ENCODE measurements at regions not wholly inside any gene's neighbourhood (a gene's known extent, or its start where the extent isn't known, plus 50 kb on each side); places are given as distances from the start of the nearest gene placed in this dataset.

GRCh38 chr12:11508699-11509098, 113.3 kb upstream of the PRB2 start:
- H3K4me3 Mint-ChIP-seq, result no peak overlapping the region
- H3K27me3 Mint-ChIP-seq (ENCODE audit: low read depth), result peaks cover 25% of the 10 kb centered on the region
- no peaks in the 10 kb centered on the region for H3K36me3 Mint-ChIP-seq (ENCODE audit: low read depth)
- H3K9me3 Mint-ChIP-seq, result no peaks in the 10 kb centered on the region
- no peaks in the 10 kb centered on the region for H3K4me1 Mint-ChIP-seq (ENCODE audit: low read depth)
- no peak overlapping the region for H3K27ac Mint-ChIP-seq

GRCh38 chr12:11509326-11509725, 114.0 kb upstream of the PRB2 start:
- Mint-ChIP-seq H3K4me1 (ENCODE audit: low read depth) (no peaks in the 10 kb centered on the region), H3K4me3 (no peak overlapping the region), H3K36me3 (ENCODE audit: low read depth) (no peaks in the 10 kb centered on the region), H3K27ac (no peak overlapping the region), H3K27me3 (ENCODE audit: low read depth) (peaks cover 27% of the 10 kb centered on the region), H3K9me3 (no peaks in the 10 kb centered on the region)

GRCh38 chr12:11510671-11511070, 115.3 kb upstream of the PRB2 start:
- Mint-ChIP-seq H3K36me3 (ENCODE audit: low read depth) (no peaks in the 10 kb centered on the region), H3K9me3 (no peaks in the 10 kb centered on the region), H3K27me3 (ENCODE audit: low read depth) (peaks cover 27% of the 10 kb centered on the region), H3K4me1 (ENCODE audit: low read depth) (no peaks in the 10 kb centered on the region), H3K27ac (no peak overlapping the region), H3K4me3 (no peak overlapping the region)

- Mint-ChIP-seq H3K27me3 (ENCODE audit: low read depth) (peaks cover 33% of the 10 kb centered on the region), H3K4me1 (ENCODE audit: low read depth) (no peaks in the 10 kb centered on the region)
Measured at GRCh38 chr12:11513288-11513687, 117.9 kb upstream of the PRB2 start.

GRCh38 chr12:11517080-11517479, 121.7 kb upstream of the PRB2 start:
- no peaks in the 10 kb centered on the region for H3K36me3 Mint-ChIP-seq (ENCODE audit: low read depth)
- H3K4me1 Mint-ChIP-seq (ENCODE audit: low read depth), result no peaks in the 10 kb centered on the region
- no peak overlapping the region for H3K27ac Mint-ChIP-seq
- H3K4me3 Mint-ChIP-seq, result no peak overlapping the region
- H3K9me3 Mint-ChIP-seq, result no peaks in the 10 kb centered on the region
- peaks cover 34% of the 10 kb centered on the region for H3K27me3 Mint-ChIP-seq (ENCODE audit: low read depth)

More at GRCh38 chr12:11513288-11513687, 117.9 kb upstream of the PRB2 start:
- no peak overlapping the region for H3K4me3 Mint-ChIP-seq
- H3K27ac Mint-ChIP-seq, result no peak overlapping the region
- H3K36me3 Mint-ChIP-seq (ENCODE audit: low read depth), result no peaks in the 10 kb centered on the region
- H3K9me3 Mint-ChIP-seq, result no peaks in the 10 kb centered on the region

GRCh38 chr12:11524446-11524845, 125.0 kb upstream of the ETV6 start:
- Mint-ChIP-seq H3K4me3 (no peak overlapping the region), H3K9me3 (no peaks in the 10 kb centered on the region), H3K27me3 (ENCODE audit: low read depth) (peaks cover 34% of the 10 kb centered on the region), H3K27ac (no peak overlapping the region), H3K36me3 (ENCODE audit: low read depth) (no peaks in the 10 kb centered on the region), H3K4me1 (ENCODE audit: low read depth) (no peaks in the 10 kb centered on the region)

GRCh38 chr12:11534064-11534463, 115.4 kb upstream of the ETV6 start:
- no peak overlapping the region for H3K4me3 Mint-ChIP-seq
- peaks cover 1% of the 10 kb centered on the region for H3K9me3 Mint-ChIP-seq
- H3K27ac Mint-ChIP-seq, result no peak overlapping the region
- H3K27me3 Mint-ChIP-seq (ENCODE audit: low read depth), result peaks cover 25% of the 10 kb centered on the region
- H3K36me3 Mint-ChIP-seq (ENCODE audit: low read depth), result no peaks in the 10 kb centered on the region
- H3K4me1 Mint-ChIP-seq (ENCODE audit: low read depth), result no peaks in the 10 kb centered on the region

GRCh38 chr12:11535127-11535526, 114.3 kb upstream of the ETV6 start:
- no peaks in the 10 kb centered on the region for H3K36me3 Mint-ChIP-seq (ENCODE audit: low read depth)
- no peaks in the 10 kb centered on the region for H3K4me1 Mint-ChIP-seq (ENCODE audit: low read depth)

GRCh38 chr12:11539156-11539555, 110.3 kb upstream of the ETV6 start:
- peaks cover 3% of the 10 kb centered on the region for H3K27me3 Mint-ChIP-seq (ENCODE audit: low read depth)
- no peaks in the 10 kb centered on the region for H3K36me3 Mint-ChIP-seq (ENCODE audit: low read depth)
- no peak overlapping the region for H3K27ac Mint-ChIP-seq
- H3K4me1 Mint-ChIP-seq (ENCODE audit: low read depth), result peaks cover 11% of the 10 kb centered on the region
- no peak overlapping the region for H3K4me3 Mint-ChIP-seq
- H3K9me3 Mint-ChIP-seq, result peaks cover 4% of the 10 kb centered on the region

More at GRCh38 chr12:11535127-11535526, 114.3 kb upstream of the ETV6 start:
- peaks cover 17% of the 10 kb centered on the region for H3K27me3 Mint-ChIP-seq (ENCODE audit: low read depth)
- no peak overlapping the region for H3K4me3 Mint-ChIP-seq
- H3K27ac Mint-ChIP-seq, result no peak overlapping the region
- peaks cover 4% of the 10 kb centered on the region for H3K9me3 Mint-ChIP-seq

GRCh38 chr12:11540156-11540555, 109.3 kb upstream of the ETV6 start:
- Mint-ChIP-seq H3K4me3 (no peak overlapping the region), H3K27ac (no peak overlapping the region), H3K4me1 (ENCODE audit: low read depth) (peaks cover 18% of the 10 kb centered on the region), H3K36me3 (ENCODE audit: low read depth) (no peaks in the 10 kb centered on the region), H3K27me3 (ENCODE audit: low read depth) (peaks cover 3% of the 10 kb centered on the region), H3K9me3 (peaks cover 4% of the 10 kb centered on the region)

GRCh38 chr12:11540615-11541310, 108.7 kb upstream of the ETV6 start:
- Mint-ChIP-seq H3K4me1 (ENCODE audit: low read depth) (peaks cover 24% of the 10 kb centered on the region), H3K27me3 (ENCODE audit: low read depth) (peaks cover 3% of the 10 kb centered on the region), H3K4me3 (no peak overlapping the region), H3K36me3 (ENCODE audit: low read depth) (no peaks in the 10 kb centered on the region), H3K27ac (no peak overlapping the region), H3K9me3 (peaks cover 4% of the 10 kb centered on the region)

GRCh38 chr12:11542599-11542998, 106.9 kb upstream of the ETV6 start:
- Mint-ChIP-seq H3K9me3 (peaks cover 4% of the 10 kb centered on the region), H3K4me3 (no peak overlapping the region), H3K27ac (no peak overlapping the region), H3K36me3 (ENCODE audit: low read depth) (no peaks in the 10 kb centered on the region), H3K4me1 (ENCODE audit: low read depth) (peaks cover 31% of the 10 kb centered on the region), H3K27me3 (ENCODE audit: low read depth) (no peaks in the 10 kb centered on the region)

GRCh38 chr12:11543457-11544158, 105.9 kb upstream of the ETV6 start:
- no peaks in the 10 kb centered on the region for H3K27me3 Mint-ChIP-seq (ENCODE audit: low read depth)
- H3K4me3 Mint-ChIP-seq, result no peak overlapping the region
- H3K9me3 Mint-ChIP-seq, result peaks cover 4% of the 10 kb centered on the region
- no peaks in the 10 kb centered on the region for H3K36me3 Mint-ChIP-seq (ENCODE audit: low read depth)
- peaks cover 31% of the 10 kb centered on the region for H3K4me1 Mint-ChIP-seq (ENCODE audit: low read depth)
- no peak overlapping the region for H3K27ac Mint-ChIP-seq

- Mint-ChIP-seq H3K4me1 (ENCODE audit: low read depth) (peaks cover 28% of the 10 kb centered on the region), H3K4me3 (peak overlapping the region; percentile 61), H3K27me3 (ENCODE audit: low read depth) (peaks cover 11% of the 10 kb centered on the region), H3K9me3 (no peaks in the 10 kb centered on the region), H3K27ac (peak overlapping the region; percentile 94), H3K36me3 (ENCODE audit: low read depth) (no peaks in the 10 kb centered on the region)
Measured at GRCh38 chr12:11545484-11546330, 103.8 kb upstream of the ETV6 start.

Data from T-helper 1 cell treated with Interleukin-12 subunit alpha and Interleukin-12 subunit beta and Interleukin-4 antibody, amounts not matched to agents 30 μg/mL and 1 μg/mL, for 36 hours (primary cell).